GM12875 (cell line): ENCODE measurements at regions not wholly inside any gene's neighbourhood (a gene's known extent, or its start where the extent isn't known, plus 50 kb on each side); places are given as distances from the start of the nearest gene placed in this dataset.
A peak's percentile ranks its signal among the peaks of the same experiment; 100 is the strongest.

Source experiments
- H3K4me3 ChIP-seq: one replicate; pipeline ENCODE4 v1.5.1; 2011; ENCODE audit warnings: low read depth, low read length, control low read depth
- TF ChIP-seq, protein P1 (sequence below): IDR thresholded peaks from 2 replicates; pipeline ENCODE4 v1.5.1; 2011; ENCODE audit warnings: low read depth, mild to moderate bottlenecking, control low read depth, inconsistent platforms, low read length, moderate library complexity, borderline replicate concordance; ENCODE audit not compliant: insufficient read depth

GRCh38 chr2:120550282-120550681 is 185.4 kb upstream of the GLI2 start:
- TF ChIP-seq, protein P1, sequence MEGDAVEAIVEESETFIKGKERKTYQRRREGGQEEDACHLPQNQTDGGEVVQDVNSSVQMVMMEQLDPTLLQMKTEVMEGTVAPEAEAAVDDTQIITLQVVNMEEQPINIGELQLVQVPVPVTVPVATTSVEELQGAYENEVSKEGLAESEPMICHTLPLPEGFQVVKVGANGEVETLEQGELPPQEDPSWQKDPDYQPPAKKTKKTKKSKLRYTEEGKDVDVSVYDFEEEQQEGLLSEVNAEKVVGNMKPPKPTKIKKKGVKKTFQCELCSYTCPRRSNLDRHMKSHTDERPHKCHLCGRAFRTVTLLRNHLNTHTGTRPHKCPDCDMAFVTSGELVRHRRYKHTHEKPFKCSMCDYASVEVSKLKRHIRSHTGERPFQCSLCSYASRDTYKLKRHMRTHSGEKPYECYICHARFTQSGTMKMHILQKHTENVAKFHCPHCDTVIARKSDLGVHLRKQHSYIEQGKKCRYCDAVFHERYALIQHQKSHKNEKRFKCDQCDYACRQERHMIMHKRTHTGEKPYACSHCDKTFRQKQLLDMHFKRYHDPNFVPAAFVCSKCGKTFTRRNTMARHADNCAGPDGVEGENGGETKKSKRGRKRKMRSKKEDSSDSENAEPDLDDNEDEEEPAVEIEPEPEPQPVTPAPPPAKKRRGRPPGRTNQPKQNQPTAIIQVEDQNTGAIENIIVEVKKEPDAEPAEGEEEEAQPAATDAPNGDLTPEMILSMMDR = no peak
- no peak overlapping the region for H3K4me3 ChIP-seq

- TF ChIP-seq, protein P1 = no peak
- no peak overlapping the region for H3K4me3 ChIP-seq
Observed at GRCh38 chr2:120550893-120551446, 184.7 kb upstream of the GLI2 start.

DNA sequence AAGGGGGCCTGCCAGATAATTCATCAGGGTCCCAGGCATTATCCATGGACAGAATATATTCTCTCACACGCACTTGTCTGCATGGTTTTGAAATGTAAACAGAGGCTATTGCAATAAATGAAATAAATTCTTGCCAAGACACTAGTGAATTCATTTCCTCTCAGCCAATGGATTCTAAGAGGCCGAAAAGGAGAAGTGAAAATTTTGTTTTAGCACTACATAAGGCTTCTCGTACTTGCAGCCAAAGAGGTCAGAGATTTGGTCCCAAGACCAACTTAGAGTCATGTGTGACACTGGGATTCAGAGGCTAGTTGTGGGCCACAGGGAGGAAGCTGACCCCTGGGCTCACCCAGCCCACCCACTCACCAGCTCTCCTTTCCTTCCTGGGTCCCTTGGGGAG is 184.1 kb upstream of the GLI2 start:
- TF ChIP-seq, protein P1 = no peak

GRCh38 chr2:120552079-120552478 is 183.6 kb upstream of the GLI2 start:
- TF ChIP-seq, protein P1 = no peak
- no peak overlapping the region for H3K4me3 ChIP-seq

More for the DNA sequence above, 184.1 kb upstream of the GLI2 start:
- H3K4me3 ChIP-seq = no peak overlapping the region

DNA sequence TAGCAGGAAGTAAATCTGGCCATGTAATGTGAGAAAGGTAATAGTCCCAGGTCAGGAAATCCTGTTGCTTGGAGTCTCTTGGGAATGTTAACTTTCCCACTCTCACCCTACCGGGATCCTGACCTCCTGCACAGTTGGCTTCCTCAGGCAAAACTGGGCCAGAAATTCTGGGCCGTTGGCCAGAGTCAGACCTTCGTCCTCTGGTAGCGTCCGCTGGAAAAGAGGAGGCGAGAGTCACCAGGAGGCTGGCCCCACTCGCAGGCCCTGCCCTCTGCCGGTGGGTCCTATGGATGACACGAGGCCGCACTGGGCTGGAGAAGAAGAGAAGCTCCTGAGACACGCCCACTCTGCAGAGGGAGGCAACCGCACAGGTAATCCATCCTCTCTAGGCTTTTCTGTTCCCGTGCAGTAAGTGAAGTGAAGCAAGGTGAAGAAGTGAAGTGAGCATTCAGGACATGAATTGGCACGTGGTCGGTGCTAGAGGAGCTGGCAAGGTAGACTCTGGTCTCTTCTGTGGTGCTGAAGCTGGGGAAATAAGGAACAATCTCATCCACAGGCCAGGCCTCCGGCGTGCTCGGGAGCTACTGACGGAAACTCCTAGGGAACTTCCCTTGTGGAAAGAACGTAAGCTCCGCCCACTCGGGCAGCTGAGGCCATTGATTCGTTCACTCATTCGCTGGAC is 182.7 kb upstream of the GLI2 start:
- H3K4me3 ChIP-seq = no peak overlapping the region
- TF ChIP-seq, protein P1 = peak; percentile 63

GRCh38 chr2:120554625-120555032 is 181.0 kb upstream of the GLI2 start:
- TF ChIP-seq, protein P1 = no peak
- H3K4me3 ChIP-seq = no peak overlapping the region

- H3K4me3 ChIP-seq = no peak overlapping the region
- TF ChIP-seq, protein P1 = no peak
Observed at GRCh38 chr2:120555092-120555491, 180.6 kb upstream of the GLI2 start.
